ENCODE measurements at regions not wholly inside any gene's neighbourhood (a gene's known extent, or its start where the extent isn't known, plus 50 kb on each side); places are given as distances from the start of the nearest gene placed in this dataset.

- ChIA-PET CTCF (interaction anchor here (0.6 to 7.8 kb wide), 9 partner anchors 8 to 169 kb away, joined by 3 to 55 read pairs (median 4); no protein-coding TSS in a partner anchor), POLR2A (interaction anchor here (1.0 kb wide), 1 partner anchor 144 kb away, joined by 5 read pairs; no protein-coding TSS in a partner anchor)
- no peak overlapping the region for H3K4me3 ChIP-seq (ENCODE audit: control insufficient read depth in 1 of 7, extremely low read depth in 1 of 7, insufficient read depth in 4 of 7, low read depth in 2 of 7, low read length in 6 of 7)
- H3K27me3 ChIP-seq (replicated peaks in 2 of 5; ENCODE audit: control insufficient read depth in 4 of 5, insufficient read depth in 5 of 5, low read length in 4 of 5): peaks cover 8 to 78% (median 24%) of the 10 kb centered on the region in 5 experiments
- H3K27ac ChIP-seq (ENCODE audit: insufficient read depth in 1 of 2, low read depth in 1 of 2, low read length in 2 of 2, poor library complexity in 1 of 2, severe bottlenecking in 2 of 2): no peak overlapping the region
- peak; percentile 63 to 73 (median 68) for DNase-seq
- no peaks in the 10 kb centered on the region for H3K9me3 ChIP-seq (ENCODE audit: control extremely low read depth in 1 of 5, control insufficient read depth in 4 of 5, insufficient read depth in 2 of 5, low read depth in 1 of 5, low read length in 4 of 5)
- H3K36me3 ChIP-seq (ENCODE audit: control insufficient read depth in 4 of 4, insufficient read depth in 4 of 4, low read length in 3 of 4): no peaks in the 10 kb centered on the region
- no peaks in the 10 kb centered on the region for H3K4me1 ChIP-seq (ENCODE audit: control extremely low read depth in 1 of 4, control insufficient read depth in 4 of 4, insufficient read depth in 4 of 4, low read length in 3 of 4)
- 8% methylated on average over 8 of the region's 9 CpGs for WGBS (ENCODE audit: insufficient coverage)
These were observed 56.0 kb upstream of the BTRC start for GRCh38 chr10:101297901-101298486.

GRCh38 chr10:101299211-101299610 lies 54.8 kb upstream of the BTRC start:
- H3K4me3 ChIP-seq (ENCODE audit: control insufficient read depth in 1 of 7, extremely low read depth in 1 of 7, insufficient read depth in 4 of 7, low read depth in 2 of 7, low read length in 6 of 7): no peak overlapping the region
- H3K9me3 ChIP-seq (ENCODE audit: control extremely low read depth in 1 of 5, control insufficient read depth in 4 of 5, insufficient read depth in 2 of 5, low read depth in 1 of 5, low read length in 4 of 5): no peaks in the 10 kb centered on the region
- DNase-seq: no peak
- H3K27me3 ChIP-seq (replicated peaks in 2 of 5; ENCODE audit: control insufficient read depth in 4 of 5, insufficient read depth in 5 of 5, low read length in 4 of 5): peaks cover 2 to 77% (median 22%) of the 10 kb centered on the region in 5 experiments
- ChIA-PET CTCF (interaction anchor here (0.6 to 7.8 kb wide), 8 partner anchors 7 to 573 kb away, joined by 3 to 55 read pairs (median 3); no protein-coding TSS in a partner anchor), POLR2A (interaction anchor here (0.6 kb wide), 2 partner anchors 42 to 224 kb away, joined by 3 to 4 read pairs; no protein-coding TSS in a partner anchor)
- H3K27ac ChIP-seq (ENCODE audit: insufficient read depth in 1 of 2, low read depth in 1 of 2, low read length in 2 of 2, poor library complexity in 1 of 2, severe bottlenecking in 2 of 2): no peak overlapping the region
- no peaks in the 10 kb centered on the region for H3K36me3 ChIP-seq (ENCODE audit: control insufficient read depth in 4 of 4, insufficient read depth in 4 of 4, low read length in 3 of 4)
- WGBS (ENCODE audit: insufficient coverage): 100% methylated on average over 2 of the region's 6 CpGs
- no peaks in the 10 kb centered on the region for H3K4me1 ChIP-seq (ENCODE audit: control extremely low read depth in 1 of 4, control insufficient read depth in 4 of 4, insufficient read depth in 4 of 4, low read length in 3 of 4)

- CTCF ChIA-PET: interaction anchor here (0.6 to 7.8 kb wide), 26 partner anchors 9 to 276 kb away, joined by 3 to 55 read pairs (median 4); no protein-coding TSS in a partner anchor
- no peak overlapping the region for H3K4me3 ChIP-seq (ENCODE audit: control insufficient read depth in 1 of 7, extremely low read depth in 1 of 7, insufficient read depth in 4 of 7, low read depth in 2 of 7, low read length in 6 of 7)
- no peak overlapping the region for H3K27ac ChIP-seq (ENCODE audit: insufficient read depth in 1 of 2, low read depth in 1 of 2, low read length in 2 of 2, poor library complexity in 1 of 2, severe bottlenecking in 2 of 2)
- H3K9me3 ChIP-seq (ENCODE audit: control extremely low read depth in 1 of 5, control insufficient read depth in 4 of 5, insufficient read depth in 2 of 5, low read depth in 1 of 5, low read length in 4 of 5): no peaks in the 10 kb centered on the region
- no peaks in the 10 kb centered on the region for H3K4me1 ChIP-seq (ENCODE audit: control extremely low read depth in 1 of 4, control insufficient read depth in 4 of 4, insufficient read depth in 4 of 4, low read length in 3 of 4)
- POLR2A ChIA-PET: no interaction called here
- peak; percentile 74 to 87 (median 82) for DNase-seq
- WGBS (ENCODE audit: insufficient coverage): 10% methylated on average over 2 of the region's 2 CpGs
- H3K27me3 ChIP-seq (replicated peaks in 2 of 5; ENCODE audit: control insufficient read depth in 4 of 5, insufficient read depth in 5 of 5, low read length in 4 of 5): peaks cover 0 to 63% (median 12%) of the 10 kb centered on the region in 5 experiments
- H3K36me3 ChIP-seq (ENCODE audit: control insufficient read depth in 4 of 4, insufficient read depth in 4 of 4, low read length in 3 of 4): no peaks in the 10 kb centered on the region
These were observed 52.7 kb upstream of the BTRC start for GRCh38 chr10:101301111-101301731.

GRCh38 chr10:101303087-101303703 lies 50.8 kb upstream of the BTRC start:
- H3K9me3 ChIP-seq (ENCODE audit: control extremely low read depth in 1 of 5, control insufficient read depth in 4 of 5, insufficient read depth in 2 of 5, low read depth in 1 of 5, low read length in 4 of 5): no peaks in the 10 kb centered on the region
- 55% methylated on average over 2 of the region's 4 CpGs for WGBS (ENCODE audit: insufficient coverage)
- H3K36me3 ChIP-seq (ENCODE audit: control insufficient read depth in 4 of 4, insufficient read depth in 4 of 4, low read length in 3 of 4): no peaks in the 10 kb centered on the region
- no peak overlapping the region for H3K4me3 ChIP-seq (ENCODE audit: control insufficient read depth in 1 of 7, extremely low read depth in 1 of 7, insufficient read depth in 4 of 7, low read depth in 2 of 7, low read length in 6 of 7)
- ChIA-PET CTCF (interaction anchor here (0.7 to 7.8 kb wide), 18 partner anchors 9 to 480 kb away, joined by 3 to 55 read pairs (median 6); partner anchors contain the start of gene NPM3), POLR2A (interaction anchor here (0.6 kb wide), 1 partner anchor 157 kb away, joined by 3 read pairs; no protein-coding TSS in a partner anchor)
- no peak for DNase-seq
- no peaks in the 10 kb centered on the region for H3K4me1 ChIP-seq (ENCODE audit: control extremely low read depth in 1 of 4, control insufficient read depth in 4 of 4, insufficient read depth in 4 of 4, low read length in 3 of 4)
- peaks cover 2 to 67% (median 12%) of the 10 kb centered on the region in 5 experiments for H3K27me3 ChIP-seq (replicated peaks in 2 of 5; ENCODE audit: control insufficient read depth in 4 of 5, insufficient read depth in 5 of 5, low read length in 4 of 5)
- no peak overlapping the region for H3K27ac ChIP-seq (ENCODE audit: insufficient read depth in 1 of 2, low read depth in 1 of 2, low read length in 2 of 2, poor library complexity in 1 of 2, severe bottlenecking in 2 of 2)

Measured in common myeloid progenitor, CD34-positive (primary cell).